Chondrocyte (in vitro differentiated cells): ENCODE measurements at regions not wholly inside any gene's neighbourhood (a gene's known extent, or its start where the extent isn't known, plus 50 kb on each side); places are given as distances from the start of the nearest gene placed in this dataset.

Experiments used
- DNase-seq: peaks from one replicate; pipeline ENCODE4 v3.0.0; 2021; ENCODE audit warnings: mixed read lengths, low spot score
- H3K27ac Mint-ChIP-seq: one replicate; pipeline ENCODE4 v1.8.0; 2021; ENCODE audit warnings: mild to moderate bottlenecking, moderate library complexity, mixed read lengths; ENCODE audit not compliant: unreplicated experiment
- H3K27me3 Mint-ChIP-seq: 2 replicates; pipeline ENCODE4 v1.8.0; 2021; ENCODE audit warnings: low read depth, mixed read lengths
- H3K36me3 Mint-ChIP-seq: 2 replicates; pipeline ENCODE4 v1.8.0; 2021; ENCODE audit warnings: low read depth, mixed read lengths
- H3K4me1 Mint-ChIP-seq: 2 replicates; pipeline ENCODE4 v1.8.0; 2021; ENCODE audit warnings: low read depth, mild to moderate bottlenecking, mixed read lengths
- H3K4me3 Mint-ChIP-seq: one replicate; pipeline ENCODE4 v1.8.0; 2021; ENCODE audit warnings: mild to moderate bottlenecking, moderate library complexity, mixed read lengths; ENCODE audit not compliant: unreplicated experiment
- H3K9me3 Mint-ChIP-seq: 2 replicates; pipeline ENCODE4 v1.8.0; 2021; ENCODE audit warnings: low read depth, mixed read lengths
- TF ChIP-seq, protein P1 (sequence below): fragments of 200-600 bp; sonication (generic); IDR thresholded peaks from 2 replicates; pipeline ENCODE4 v1.5.0; 2021; ENCODE audit warnings: antibody characterized with exemption, mild to moderate bottlenecking, moderate library complexity

DNA sequence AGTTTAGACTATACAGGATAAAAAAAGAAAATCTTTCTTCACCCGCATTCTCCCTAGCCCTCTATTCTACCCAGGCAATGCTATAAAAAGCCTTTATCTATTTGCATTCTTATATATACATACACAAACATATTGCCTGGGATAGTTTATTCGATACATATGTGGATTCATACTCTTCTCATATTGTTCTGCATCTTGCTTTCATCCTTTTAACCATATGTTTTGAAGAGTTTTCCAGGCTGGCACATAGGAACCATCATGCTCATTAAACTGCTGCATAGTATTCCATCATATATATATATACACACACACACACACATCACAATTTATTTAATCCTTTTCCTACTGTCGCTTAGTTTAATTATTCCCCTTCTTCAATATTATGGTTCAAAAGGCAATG lies 461.2 kb downstream of the NTRK2 start:
- Mint-ChIP-seq H3K27me3 (peaks cover 4% of the 10 kb centered on the region), H3K4me3 (no peak overlapping the region), H3K9me3 (peaks cover 3% of the 10 kb centered on the region), H3K27ac (no peak overlapping the region), H3K4me1 (no peaks in the 10 kb centered on the region), H3K36me3 (peaks cover 2% of the 10 kb centered on the region)
- TF ChIP-seq, protein P1, sequence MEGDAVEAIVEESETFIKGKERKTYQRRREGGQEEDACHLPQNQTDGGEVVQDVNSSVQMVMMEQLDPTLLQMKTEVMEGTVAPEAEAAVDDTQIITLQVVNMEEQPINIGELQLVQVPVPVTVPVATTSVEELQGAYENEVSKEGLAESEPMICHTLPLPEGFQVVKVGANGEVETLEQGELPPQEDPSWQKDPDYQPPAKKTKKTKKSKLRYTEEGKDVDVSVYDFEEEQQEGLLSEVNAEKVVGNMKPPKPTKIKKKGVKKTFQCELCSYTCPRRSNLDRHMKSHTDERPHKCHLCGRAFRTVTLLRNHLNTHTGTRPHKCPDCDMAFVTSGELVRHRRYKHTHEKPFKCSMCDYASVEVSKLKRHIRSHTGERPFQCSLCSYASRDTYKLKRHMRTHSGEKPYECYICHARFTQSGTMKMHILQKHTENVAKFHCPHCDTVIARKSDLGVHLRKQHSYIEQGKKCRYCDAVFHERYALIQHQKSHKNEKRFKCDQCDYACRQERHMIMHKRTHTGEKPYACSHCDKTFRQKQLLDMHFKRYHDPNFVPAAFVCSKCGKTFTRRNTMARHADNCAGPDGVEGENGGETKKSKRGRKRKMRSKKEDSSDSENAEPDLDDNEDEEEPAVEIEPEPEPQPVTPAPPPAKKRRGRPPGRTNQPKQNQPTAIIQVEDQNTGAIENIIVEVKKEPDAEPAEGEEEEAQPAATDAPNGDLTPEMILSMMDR: no peak
- DNase-seq: no peak

DNA sequence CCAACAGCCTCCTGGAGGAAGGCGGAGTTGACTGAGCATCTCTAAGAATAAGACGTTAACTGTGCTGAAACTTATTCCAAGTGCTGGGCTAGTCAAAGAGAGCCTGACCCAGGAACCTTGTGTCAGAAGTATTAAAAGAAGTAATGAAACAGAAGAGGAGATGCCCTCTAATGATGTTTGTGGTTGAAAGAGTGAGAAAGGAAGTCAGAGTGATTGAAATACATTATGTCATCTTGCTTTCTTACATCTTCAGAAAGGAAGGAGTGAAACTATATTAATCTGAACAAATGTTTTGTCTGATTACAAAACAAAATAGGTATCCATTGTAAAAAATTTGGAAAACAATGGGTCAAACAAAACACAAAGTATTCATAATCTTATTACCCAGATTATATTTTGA lies 460.7 kb downstream of the NTRK2 start:
- H3K4me1 Mint-ChIP-seq: no peaks in the 10 kb centered on the region
- H3K27me3 Mint-ChIP-seq: peaks cover 4% of the 10 kb centered on the region
- peaks cover 3% of the 10 kb centered on the region for H3K9me3 Mint-ChIP-seq
- peaks cover 2% of the 10 kb centered on the region for H3K36me3 Mint-ChIP-seq
- no peak overlapping the region for H3K27ac Mint-ChIP-seq
- TF ChIP-seq, protein P1: no peak
- no peak for DNase-seq
- H3K4me3 Mint-ChIP-seq: no peak overlapping the region

DNA sequence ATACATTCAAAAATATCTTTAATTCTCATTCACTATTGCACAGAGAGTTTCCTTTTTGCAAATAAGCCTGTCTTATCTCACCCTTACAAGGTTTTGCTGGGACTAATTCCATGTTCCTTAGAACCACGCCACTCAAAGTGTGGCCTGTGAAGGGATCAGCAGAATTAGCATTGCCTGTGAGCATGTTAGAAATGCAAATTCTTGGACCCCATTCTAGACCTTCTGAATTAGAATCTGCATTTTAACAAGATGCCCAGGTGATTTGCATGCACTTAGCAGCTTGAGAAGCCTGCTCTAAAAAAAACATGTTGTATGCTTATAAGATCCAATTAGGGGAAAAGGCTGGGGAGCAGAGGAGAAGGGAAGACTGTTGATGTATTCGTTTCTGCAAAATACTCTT lies 460.0 kb downstream of the NTRK2 start:
- Mint-ChIP-seq H3K4me1 (no peaks in the 10 kb centered on the region), H3K27ac (no peak overlapping the region), H3K27me3 (peaks cover 5% of the 10 kb centered on the region), H3K36me3 (peaks cover 2% of the 10 kb centered on the region), H3K9me3 (peaks cover 3% of the 10 kb centered on the region), H3K4me3 (no peak overlapping the region)
- TF ChIP-seq, protein P1: no peak
- no peak for DNase-seq

DNA sequence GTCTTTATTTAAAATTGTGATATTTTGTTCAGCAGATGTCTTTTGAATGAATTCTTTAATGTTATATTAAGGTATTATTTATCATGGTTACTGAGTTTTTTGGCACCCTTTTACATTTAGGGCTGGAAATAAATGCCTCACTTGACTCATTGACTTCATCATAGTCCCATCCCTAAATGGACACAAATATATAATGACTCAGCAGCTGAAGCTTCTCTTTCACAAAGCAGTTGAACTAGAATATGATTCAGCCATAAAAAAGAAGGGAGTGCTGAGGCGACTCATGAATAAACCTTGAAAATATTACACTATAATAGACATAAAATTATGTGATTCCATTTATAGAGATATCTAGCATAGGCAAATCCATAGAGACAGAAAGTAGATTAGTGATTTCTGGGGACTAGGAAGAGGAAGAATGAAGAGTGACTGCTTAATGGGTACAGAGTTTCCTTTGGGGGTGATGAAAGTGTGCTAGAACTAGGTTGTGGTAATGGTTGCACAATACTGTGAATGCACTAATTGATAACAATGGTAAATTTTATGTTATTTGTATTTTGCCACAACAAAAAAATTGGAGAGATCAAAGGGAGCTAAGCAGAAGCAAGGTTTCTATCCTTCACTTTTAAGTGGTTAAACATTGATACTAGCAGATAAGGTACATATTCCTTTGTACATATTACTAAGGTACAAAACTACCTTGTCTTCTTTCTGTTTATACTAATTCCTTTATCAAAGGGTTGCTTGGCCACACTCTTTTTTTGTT lies 449.6 kb downstream of the NTRK2 start:
- H3K4me3 Mint-ChIP-seq: no peak overlapping the region
- H3K9me3 Mint-ChIP-seq: peaks cover 8% of the 10 kb centered on the region
- peaks cover 2% of the 10 kb centered on the region for H3K36me3 Mint-ChIP-seq
- peaks cover 3% of the 10 kb centered on the region for H3K4me1 Mint-ChIP-seq
- no peak for DNase-seq
- no peak overlapping the region for H3K27ac Mint-ChIP-seq
- TF ChIP-seq, protein P1: no peak
- H3K27me3 Mint-ChIP-seq: peaks cover 17% of the 10 kb centered on the region

DNA sequence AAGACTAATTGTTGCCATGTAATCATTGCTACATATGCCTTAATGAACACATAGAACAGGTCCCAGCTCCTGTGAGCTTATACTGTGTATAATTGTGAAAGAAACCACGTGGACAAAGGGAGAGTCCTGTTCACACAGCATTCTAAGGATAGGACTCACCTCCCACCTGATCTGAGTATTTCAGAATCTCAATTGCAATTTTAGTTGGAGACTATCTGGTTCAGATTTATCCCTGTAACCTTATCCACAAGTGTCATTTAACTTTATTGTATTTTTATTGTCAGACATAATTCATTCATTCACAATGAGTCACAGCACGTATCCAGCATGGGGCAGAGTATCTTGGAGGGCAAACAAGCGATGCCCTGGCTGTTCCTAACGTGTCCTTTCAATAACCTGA lies 448.3 kb downstream of the NTRK2 start:
- Mint-ChIP-seq H3K4me3 (no peak overlapping the region), H3K36me3 (peaks cover 2% of the 10 kb centered on the region), H3K27me3 (peaks cover 15% of the 10 kb centered on the region), H3K9me3 (peaks cover under 1% of the 10 kb centered on the region), H3K27ac (no peak overlapping the region), H3K4me1 (peaks cover 3% of the 10 kb centered on the region)
- DNase-seq: no peak
- TF ChIP-seq, protein P1: no peak
